Endodermal cell (in vitro differentiated cells): ENCODE measurements at regions not wholly inside any gene's neighbourhood (a gene's known extent, or its start where the extent isn't known, plus 50 kb on each side); places are given as distances from the start of the nearest gene placed in this dataset.

Source experiments
- DNase-seq: peaks from one replicate; pipeline ENCODE4 v3.0.0-alpha.2; 2017
- H3K27ac ChIP-seq: 2 replicates; pipeline ENCODE4 v1.5.1; 2013; ENCODE audit warnings: mild to moderate bottlenecking, low read depth, low read length, moderate library complexity
- H3K27me3 ChIP-seq: 2 replicates; pipeline ENCODE4 v1.6.1; 2013; ENCODE audit warnings: mild to moderate bottlenecking, low read length, moderate library complexity; ENCODE audit not compliant: insufficient read depth, control insufficient read depth, poor library complexity, severe bottlenecking
- H3K36me3 ChIP-seq: 2 replicates; pipeline ENCODE4 v1.7.0; 2013; ENCODE audit warnings: mild to moderate bottlenecking, low read length, moderate library complexity; ENCODE audit not compliant: control insufficient read depth, insufficient read depth
- H3K4me1 ChIP-seq: one replicate; pipeline ENCODE4 v1.7.0; 2013; ENCODE audit warnings: low read length; ENCODE audit not compliant: control insufficient read depth, insufficient read depth
- H3K4me3 ChIP-seq: 2 replicates; pipeline ENCODE4 v1.5.1; 2013; ENCODE audit warnings: mild to moderate bottlenecking, low read length, moderate library complexity
- H3K9ac ChIP-seq: 2 replicates; pipeline ENCODE4 v1.6.1; 2013; ENCODE audit warnings: mild to moderate bottlenecking, low read length, moderate library complexity; ENCODE audit not compliant: poor library complexity, severe bottlenecking; ENCODE audit errors: extremely low read depth
- H3K9me3 ChIP-seq: 2 replicates; pipeline ENCODE4 v1.6.1; 2013; ENCODE audit warnings: mild to moderate bottlenecking, low read length, moderate library complexity; ENCODE audit not compliant: control insufficient read depth
- H3K27ac Mint-ChIP-seq: 2 replicates; pipeline ENCODE4 v1.8.0; 2020; ENCODE audit warnings: mixed read lengths
- H3K27me3 Mint-ChIP-seq: 2 replicates; pipeline ENCODE4 v1.8.0; 2021; ENCODE audit warnings: mild to moderate bottlenecking, mixed read lengths; ENCODE audit not compliant: insufficient read depth
- H3K36me3 Mint-ChIP-seq: 2 replicates; pipeline ENCODE4 v1.8.0; 2020; ENCODE audit warnings: low read depth, mixed read lengths
- H3K4me1 Mint-ChIP-seq: 2 replicates; pipeline ENCODE4 v1.8.0; 2020; ENCODE audit warnings: mixed read lengths
- H3K4me3 Mint-ChIP-seq: 2 replicates; pipeline ENCODE4 v1.8.0; 2020; ENCODE audit warnings: mild to moderate bottlenecking, moderate library complexity, mixed read lengths
- H3K9me3 Mint-ChIP-seq: 2 replicates; pipeline ENCODE4 v1.8.0; 2020; ENCODE audit warnings: mild to moderate bottlenecking, mixed read lengths
- CTCF ChIP-seq: fragments of 200-600 bp; sonication (generic); conservative IDR thresholded peaks from 2 replicates; pipeline ENCODE4 v1.5.0; 2021; ENCODE audit warnings: antibody characterized with exemption, mild to moderate bottlenecking
- WGBS, 2 experiments: methylation state at CpG; one replicate each; pipeline versions ENCODE4 v1.1.5 to v1.1.7; 2013; ENCODE audit warnings: missing lambda C conversion rate in 2 of 2, mixed read lengths in 1 of 2; ENCODE audit not compliant: insufficient coverage in 1 of 2, insufficient read length in 1 of 2; 5-methylcytosine and 5-hydroxymethylcytosine counted together

- Histone ChIP-seq H3K9ac (no peak overlapping the region), H3K4me1 (no peaks in the 10 kb centered on the region), H3K9me3 (no peaks in the 10 kb centered on the region), H3K36me3 (no peaks in the 10 kb centered on the region), H3K27me3 (no peaks in the 10 kb centered on the region), H3K4me3 (no peak overlapping the region), H3K27ac (no peak overlapping the region)
- Mint-ChIP-seq H3K27me3 (no peaks in the 10 kb centered on the region), H3K27ac (no peak overlapping the region), H3K9me3 (no peaks in the 10 kb centered on the region), H3K4me3 (no peak overlapping the region), H3K36me3 (no peaks in the 10 kb centered on the region), H3K4me1 (no peaks in the 10 kb centered on the region)
- TF ChIP-seq CTCF, result no peak
- WGBS, 2 experiments, result 94 to 95% methylated on average over 2 to 3 of the region's 3 CpGs
- DNase-seq, result no peak
Observed at GRCh38 chr9:99762470-99762869, 59.2 kb upstream of the NR4A3 start.
